ENCODE measurements at regions not wholly inside any gene's neighbourhood (a gene's known extent, or its start where the extent isn't known, plus 50 kb on each side); places are given as distances from the start of the nearest gene placed in this dataset.

GRCh38 chr18:61948846-61949438 is 56.1 kb upstream of the RNF152 start:
- TF ChIP-seq, protein P1, sequence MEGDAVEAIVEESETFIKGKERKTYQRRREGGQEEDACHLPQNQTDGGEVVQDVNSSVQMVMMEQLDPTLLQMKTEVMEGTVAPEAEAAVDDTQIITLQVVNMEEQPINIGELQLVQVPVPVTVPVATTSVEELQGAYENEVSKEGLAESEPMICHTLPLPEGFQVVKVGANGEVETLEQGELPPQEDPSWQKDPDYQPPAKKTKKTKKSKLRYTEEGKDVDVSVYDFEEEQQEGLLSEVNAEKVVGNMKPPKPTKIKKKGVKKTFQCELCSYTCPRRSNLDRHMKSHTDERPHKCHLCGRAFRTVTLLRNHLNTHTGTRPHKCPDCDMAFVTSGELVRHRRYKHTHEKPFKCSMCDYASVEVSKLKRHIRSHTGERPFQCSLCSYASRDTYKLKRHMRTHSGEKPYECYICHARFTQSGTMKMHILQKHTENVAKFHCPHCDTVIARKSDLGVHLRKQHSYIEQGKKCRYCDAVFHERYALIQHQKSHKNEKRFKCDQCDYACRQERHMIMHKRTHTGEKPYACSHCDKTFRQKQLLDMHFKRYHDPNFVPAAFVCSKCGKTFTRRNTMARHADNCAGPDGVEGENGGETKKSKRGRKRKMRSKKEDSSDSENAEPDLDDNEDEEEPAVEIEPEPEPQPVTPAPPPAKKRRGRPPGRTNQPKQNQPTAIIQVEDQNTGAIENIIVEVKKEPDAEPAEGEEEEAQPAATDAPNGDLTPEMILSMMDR (conservative IDR thresholded peaks at IDR 0.05 in 1 of 2, IDR thresholded peaks at IDR 0.05 in 1 of 2; ENCODE audit: low read depth in 1 of 2, low read length in 2 of 2), result no peak
- TF ChIP-seq EZH2 (IDR thresholded peaks at IDR 0.05; ENCODE audit: low read length, missing control alignments), result no peak
